DOHH2 (cell line): ENCODE measurements at regions not wholly inside any gene's neighbourhood (a gene's known extent, or its start where the extent isn't known, plus 50 kb on each side); places are given as distances from the start of the nearest gene placed in this dataset.

Experiments
- EZH2phosphoT487 ChIP-seq: fragments of 200-600 bp; sonication (generic); IDR thresholded peaks from 2 replicates; pipeline ENCODE4 v1.6.1; 2017; ENCODE audit warnings: borderline replicate concordance, mild to moderate bottlenecking, antibody characterized with exemption, low read length, moderate library complexity, mixed read lengths
- TF ChIP-seq, protein P1 (sequence below): fragments of 200-600 bp; sonication (generic); IDR thresholded peaks from one replicate; pipeline ENCODE4 v1.5.1; 2014; ENCODE audit warnings: antibody characterized with exemption, mild to moderate bottlenecking, low read depth, low read length; ENCODE audit not compliant: poor library complexity, severe bottlenecking

DNA sequence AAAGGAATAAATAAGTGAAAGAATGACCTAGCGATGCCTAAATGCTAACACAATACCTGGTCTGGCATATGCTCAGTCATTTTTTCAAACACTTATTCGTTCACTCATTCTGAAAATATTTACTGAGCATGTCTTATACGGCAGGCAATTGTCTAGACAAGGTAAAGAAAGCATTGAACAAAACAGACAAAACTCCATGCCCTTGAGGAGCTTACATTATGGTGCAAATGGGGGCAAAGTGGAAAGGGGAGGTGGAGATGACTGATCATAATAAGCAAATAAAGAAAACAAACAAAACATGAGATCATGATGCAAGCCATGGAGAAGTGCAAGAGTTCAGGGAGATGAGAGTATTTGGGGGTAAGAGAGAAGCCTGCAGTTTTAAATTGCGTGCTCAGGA, 334.6 kb upstream of the PPARGC1A start:
- no peak for TF ChIP-seq EZH2phosphoT487
- TF ChIP-seq, protein P1, sequence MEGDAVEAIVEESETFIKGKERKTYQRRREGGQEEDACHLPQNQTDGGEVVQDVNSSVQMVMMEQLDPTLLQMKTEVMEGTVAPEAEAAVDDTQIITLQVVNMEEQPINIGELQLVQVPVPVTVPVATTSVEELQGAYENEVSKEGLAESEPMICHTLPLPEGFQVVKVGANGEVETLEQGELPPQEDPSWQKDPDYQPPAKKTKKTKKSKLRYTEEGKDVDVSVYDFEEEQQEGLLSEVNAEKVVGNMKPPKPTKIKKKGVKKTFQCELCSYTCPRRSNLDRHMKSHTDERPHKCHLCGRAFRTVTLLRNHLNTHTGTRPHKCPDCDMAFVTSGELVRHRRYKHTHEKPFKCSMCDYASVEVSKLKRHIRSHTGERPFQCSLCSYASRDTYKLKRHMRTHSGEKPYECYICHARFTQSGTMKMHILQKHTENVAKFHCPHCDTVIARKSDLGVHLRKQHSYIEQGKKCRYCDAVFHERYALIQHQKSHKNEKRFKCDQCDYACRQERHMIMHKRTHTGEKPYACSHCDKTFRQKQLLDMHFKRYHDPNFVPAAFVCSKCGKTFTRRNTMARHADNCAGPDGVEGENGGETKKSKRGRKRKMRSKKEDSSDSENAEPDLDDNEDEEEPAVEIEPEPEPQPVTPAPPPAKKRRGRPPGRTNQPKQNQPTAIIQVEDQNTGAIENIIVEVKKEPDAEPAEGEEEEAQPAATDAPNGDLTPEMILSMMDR: no peak
